Loucy (cell line): ENCODE measurements at regions not wholly inside any gene's neighbourhood (a gene's known extent, or its start where the extent isn't known, plus 50 kb on each side); places are given as distances from the start of the nearest gene placed in this dataset.

Experiments
- H2AFZ ChIP-seq: fragments of 200-600 bp; sonication (generic); 2 replicates; pipeline ENCODE4 v1.6.0; 2016; ENCODE audit warnings: antibody characterized with exemption, mild to moderate bottlenecking, low read length, moderate library complexity
- H3F3A ChIP-seq: fragments of 200-600 bp; 2 replicates; pipeline ENCODE4 v1.6.0; 2016; ENCODE audit warnings: antibody characterized with exemption, low read depth, mild to moderate bottlenecking
- H3K27me3 ChIP-seq: fragments of 200-600 bp; sonication (generic); 2 replicates; pipeline ENCODE4 v1.6.1; 2014; ENCODE audit warnings: low read length, mild to moderate bottlenecking; ENCODE audit not compliant: insufficient read depth, poor library complexity, severe bottlenecking
- H3K36me3 ChIP-seq: fragments of 200-600 bp; sonication (generic); 2 replicates; pipeline ENCODE4 v1.6.1; 2016; ENCODE audit warnings: low read length; ENCODE audit not compliant: insufficient read depth
- H3K4me1 ChIP-seq: fragments of 200-600 bp; sonication (generic); 2 replicates; pipeline ENCODE4 v1.5.1; 2014; ENCODE audit warnings: low read length, mild to moderate bottlenecking; ENCODE audit not compliant: insufficient read depth, poor library complexity, severe bottlenecking
- H3K4me2 ChIP-seq: fragments of 200-600 bp; sonication (generic); 2 replicates; pipeline ENCODE4 v1.6.0; 2014; ENCODE audit warnings: antibody characterized with exemption, low read length, low read depth, mild to moderate bottlenecking; ENCODE audit not compliant: poor library complexity, severe bottlenecking
- H3K4me3 ChIP-seq: fragments of 200-600 bp; sonication (generic); 2 replicates; pipeline ENCODE4 v1.5.1; 2014; ENCODE audit warnings: low read length, mild to moderate bottlenecking, mixed read lengths; ENCODE audit not compliant: poor library complexity, severe bottlenecking
- H3K79me2 ChIP-seq: fragments of 200-600 bp; sonication (generic); 2 replicates; pipeline ENCODE4 v1.6.1; 2014; ENCODE audit warnings: low read length; ENCODE audit not compliant: insufficient read depth
- H3K9ac ChIP-seq: fragments of 200-600 bp; sonication (generic); 2 replicates; pipeline ENCODE4 v1.6.0; 2014; ENCODE audit warnings: mild to moderate bottlenecking, low read depth, low read length, moderate library complexity; ENCODE audit not compliant: poor library complexity, severe bottlenecking
- H3K9me2 ChIP-seq: fragments of 200-600 bp; sonication (generic); replicated peaks from 2 replicates; pipeline ENCODE4 v1.6.1; 2016; ENCODE audit warnings: low read depth, low read length, mixed read lengths
- H3K9me3 ChIP-seq: fragments of 200-600 bp; sonication (generic); 2 replicates; pipeline ENCODE4 v1.6.1; 2014; ENCODE audit warnings: mild to moderate bottlenecking, antibody characterized with exemption, low read length, low read depth; ENCODE audit not compliant: insufficient read depth
- H4K20me1 ChIP-seq: fragments of 200-600 bp; sonication (generic); 2 replicates; pipeline ENCODE4 v1.6.0; 2014; ENCODE audit warnings: antibody characterized with exemption, low read length, mild to moderate bottlenecking; ENCODE audit not compliant: insufficient read depth, poor library complexity, severe bottlenecking
- EZH2phosphoT487 ChIP-seq: fragments of 200-600 bp; IDR thresholded peaks from 2 replicates; pipeline ENCODE4 v1.6.1; 2018; ENCODE audit warnings: antibody characterized with exemption, mild to moderate bottlenecking, moderate library complexity, borderline replicate concordance
- TF ChIP-seq, protein P1 (sequence below): fragments of 200-600 bp; sonication (generic); conservative IDR thresholded peaks from 2 replicates; pipeline ENCODE4 v1.5.1; 2014; ENCODE audit warnings: mild to moderate bottlenecking, antibody characterized with exemption, low read length

DNA sequence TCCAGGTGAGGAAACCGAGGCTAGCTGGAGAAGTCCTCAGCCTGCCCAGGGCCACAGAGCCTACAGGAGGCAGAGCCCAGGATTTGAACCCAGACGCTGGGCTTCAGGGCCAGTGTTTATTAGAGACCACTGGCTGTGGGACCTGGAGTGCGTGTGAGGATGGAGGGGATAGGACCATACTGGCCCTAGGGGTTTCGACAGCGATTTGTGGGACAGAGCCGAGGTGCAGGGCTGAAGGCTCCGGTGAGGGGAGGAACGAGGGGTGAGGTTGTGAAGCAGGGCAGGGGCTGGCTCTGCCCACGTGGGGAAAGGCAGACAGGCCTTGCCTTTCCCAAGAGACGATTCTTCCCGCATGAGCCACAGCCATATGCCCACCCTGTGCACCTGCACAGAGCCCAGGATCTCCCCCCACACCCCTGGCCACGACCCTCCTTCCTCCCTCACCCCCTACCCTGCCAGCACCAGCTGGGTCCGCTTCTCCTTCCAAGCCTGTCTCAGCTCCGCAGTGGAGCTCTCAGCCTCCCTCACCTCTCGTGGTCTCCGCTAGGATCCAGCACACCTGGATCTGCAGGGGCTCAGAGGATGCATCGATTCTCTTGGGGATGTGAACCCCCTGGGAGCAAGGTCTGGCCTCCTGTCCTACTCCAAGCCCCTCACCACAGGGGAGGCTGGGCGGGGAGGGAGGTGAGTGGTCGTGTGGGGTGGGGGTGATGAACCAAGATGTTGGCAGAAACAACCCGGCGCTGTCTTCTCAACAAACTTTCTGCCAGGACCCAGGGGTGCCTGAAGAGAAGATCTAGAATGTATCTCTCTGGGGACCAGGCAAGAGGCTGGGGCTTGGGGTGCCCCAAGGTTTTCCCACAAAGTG is 58.4 kb downstream of the RTL6 start:
- Histone ChIP-seq H3K36me3 (no peaks in the 10 kb centered on the region), H3K4me3 (no peak overlapping the region), H3K9me3 (no peaks in the 10 kb centered on the region), H3F3A (no peaks in the 10 kb centered on the region), H3K27me3 (no peaks in the 10 kb centered on the region), H2AFZ (no peak overlapping the region), H3K4me1 (no peaks in the 10 kb centered on the region), H3K4me2 (no peak overlapping the region), H3K79me2 (no peaks in the 10 kb centered on the region), H4K20me1 (no peaks in the 10 kb centered on the region), H3K9me2 (no peaks in the 10 kb centered on the region), H3K9ac (no peak overlapping the region)
- no peak for TF ChIP-seq EZH2phosphoT487
- TF ChIP-seq, protein P1, sequence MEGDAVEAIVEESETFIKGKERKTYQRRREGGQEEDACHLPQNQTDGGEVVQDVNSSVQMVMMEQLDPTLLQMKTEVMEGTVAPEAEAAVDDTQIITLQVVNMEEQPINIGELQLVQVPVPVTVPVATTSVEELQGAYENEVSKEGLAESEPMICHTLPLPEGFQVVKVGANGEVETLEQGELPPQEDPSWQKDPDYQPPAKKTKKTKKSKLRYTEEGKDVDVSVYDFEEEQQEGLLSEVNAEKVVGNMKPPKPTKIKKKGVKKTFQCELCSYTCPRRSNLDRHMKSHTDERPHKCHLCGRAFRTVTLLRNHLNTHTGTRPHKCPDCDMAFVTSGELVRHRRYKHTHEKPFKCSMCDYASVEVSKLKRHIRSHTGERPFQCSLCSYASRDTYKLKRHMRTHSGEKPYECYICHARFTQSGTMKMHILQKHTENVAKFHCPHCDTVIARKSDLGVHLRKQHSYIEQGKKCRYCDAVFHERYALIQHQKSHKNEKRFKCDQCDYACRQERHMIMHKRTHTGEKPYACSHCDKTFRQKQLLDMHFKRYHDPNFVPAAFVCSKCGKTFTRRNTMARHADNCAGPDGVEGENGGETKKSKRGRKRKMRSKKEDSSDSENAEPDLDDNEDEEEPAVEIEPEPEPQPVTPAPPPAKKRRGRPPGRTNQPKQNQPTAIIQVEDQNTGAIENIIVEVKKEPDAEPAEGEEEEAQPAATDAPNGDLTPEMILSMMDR, result no peak

DNA sequence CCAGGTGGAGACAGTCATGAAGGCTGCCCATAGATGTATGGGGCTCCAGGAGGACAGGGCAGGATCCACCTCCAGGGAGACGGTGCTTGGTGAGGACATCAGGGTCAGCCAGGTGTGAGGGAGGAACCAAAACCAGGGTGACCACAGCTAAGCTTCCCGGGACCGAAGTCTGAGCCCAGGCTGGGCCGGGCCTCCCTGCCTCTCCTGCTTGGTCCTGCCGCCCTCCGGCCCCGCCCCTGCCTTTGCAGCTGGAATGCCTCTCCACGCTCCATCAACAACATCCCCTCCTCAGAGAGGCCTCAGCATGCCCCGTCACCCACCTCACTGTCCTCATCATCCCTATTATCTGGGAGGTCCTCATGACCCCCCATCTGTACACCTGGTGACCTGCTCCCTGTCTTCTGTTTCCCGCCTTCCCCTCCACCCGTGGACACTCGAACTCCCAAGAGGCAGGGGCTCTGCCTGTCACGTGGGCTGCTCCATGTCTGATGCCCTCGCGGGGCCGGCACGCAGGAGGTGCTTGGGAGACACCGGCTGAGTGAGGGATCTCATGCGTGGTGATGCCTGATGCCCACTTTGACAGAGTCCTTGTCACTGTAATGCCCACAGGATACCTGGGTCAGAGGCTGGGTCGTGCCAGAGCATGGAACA is 59.4 kb downstream of the RTL6 start:
- Histone ChIP-seq H3K36me3 (no peaks in the 10 kb centered on the region), H3F3A (no peaks in the 10 kb centered on the region), H3K4me3 (no peak overlapping the region), H3K27me3 (no peaks in the 10 kb centered on the region), H3K9me2 (no peaks in the 10 kb centered on the region), H2AFZ (no peak overlapping the region), H3K9ac (no peak overlapping the region), H3K79me2 (no peaks in the 10 kb centered on the region), H3K4me2 (no peak overlapping the region), H4K20me1 (no peaks in the 10 kb centered on the region), H3K9me3 (no peaks in the 10 kb centered on the region), H3K4me1 (no peaks in the 10 kb centered on the region)
- TF ChIP-seq, protein P1, result no peak
- TF ChIP-seq EZH2phosphoT487, result no peak

DNA sequence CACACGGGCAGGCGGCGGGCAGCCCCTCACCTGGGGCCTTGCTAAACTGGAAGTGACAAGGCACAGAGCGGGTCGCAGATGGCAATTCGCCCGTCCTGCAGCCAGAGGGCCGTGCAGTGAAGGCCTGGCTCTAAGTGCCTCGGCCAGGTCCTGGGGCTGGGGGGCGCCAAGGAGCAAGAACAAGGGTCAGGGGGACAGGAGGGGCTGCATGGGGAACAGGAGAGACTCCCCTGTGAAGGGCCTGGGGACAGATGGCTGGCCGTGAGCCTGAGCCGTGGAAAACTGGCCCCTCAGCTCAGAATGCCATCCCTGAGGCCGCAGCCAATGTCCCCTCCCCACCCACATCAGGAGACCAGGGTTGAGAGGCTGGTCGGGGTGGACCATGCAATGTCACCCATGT is 60.0 kb downstream of the RTL6 start:
- TF ChIP-seq EZH2phosphoT487, result no peak
- TF ChIP-seq, protein P1, result peak; percentile 66
- Histone ChIP-seq H3K4me3 (no peak overlapping the region), H3K9ac (no peak overlapping the region), H4K20me1 (no peaks in the 10 kb centered on the region), H3K4me1 (no peaks in the 10 kb centered on the region), H3K36me3 (no peaks in the 10 kb centered on the region), H3K4me2 (no peak overlapping the region), H3K9me3 (no peaks in the 10 kb centered on the region), H2AFZ (no peak overlapping the region; the same call in 1 of the 2 replicates), H3K9me2 (no peaks in the 10 kb centered on the region), H3K27me3 (no peaks in the 10 kb centered on the region), H3F3A (no peaks in the 10 kb centered on the region), H3K79me2 (no peaks in the 10 kb centered on the region)
